IMR-90 (cell line): ENCODE measurements at regions not wholly inside any gene's neighbourhood (a gene's known extent, or its start where the extent isn't known, plus 50 kb on each side); places are given as distances from the start of the nearest gene placed in this dataset.
A peak's percentile ranks its signal among the peaks of the same experiment; 100 is the strongest.

ENCODE experiments used
- ATAC-seq: fragments of 200-7000 bp; cut with Tn5 transposase; 2 replicates; pipeline ENCODE4 v1.9.1; 2020; ENCODE audit warnings: low read depth, mild to moderate bottlenecking, moderate library complexity
- BruUV-seq: library from RNA; stranded (reverse); fragments of 400-500 nt; replicated peaks from 2 replicates; lab custom pipeline; 2021; lab: Mats Ljungman, UMichigan
- CTCF ChIA-PET: fragments of 300-600 bp; formaldehyde crosslinking; extraction: SDS; loops from one replicate; lab custom pipeline; 2021; ENCODE audit warnings: antibody characterized with exemption; lab: Yijun Ruan, JAX
- POLR2A ChIA-PET: fragments of 300-600 bp; sonication (Branson Sonifier 250); formaldehyde crosslinking; loops from one replicate; lab custom pipeline; 2022; ENCODE audit warnings: antibody characterized with exemption; ENCODE audit not compliant: unreplicated experiment; lab: Charles Lee
- DNase-seq: peaks from one replicate; pipeline ENCODE4 v3.0.0; 2013
- H2AFZ ChIP-seq: replicated peaks from 2 replicates; pipeline ENCODE3; 2013; ENCODE audit warnings: low read length, mild to moderate bottlenecking; ENCODE audit not compliant: poor library complexity
- H2AK5ac ChIP-seq: 2 replicates; pipeline ENCODE4 v1.6.1; 2013; ENCODE audit warnings: low read depth, low read length, inconsistent platforms
- H2AK9ac ChIP-seq: replicated peaks from 2 replicates; pipeline ENCODE3; 2013; ENCODE audit warnings: mild to moderate bottlenecking, low read depth, low read length, moderate library complexity; ENCODE audit not compliant: poor library complexity
- H2BK120ac ChIP-seq: 2 replicates; pipeline ENCODE4 v1.6.1; 2013; ENCODE audit warnings: low read depth, low read length, inconsistent platforms
- H2BK15ac ChIP-seq: 3 replicates; pipeline ENCODE4 v1.6.1; 2013; ENCODE audit warnings: low read depth, low read length, inconsistent platforms
- H2BK20ac ChIP-seq: 2 replicates; pipeline ENCODE4 v1.6.1; 2013; ENCODE audit warnings: low read depth, mild to moderate bottlenecking, inconsistent platforms, low read length, moderate library complexity
- H2BK5ac ChIP-seq: 2 replicates; pipeline ENCODE4 v1.6.1; 2013; ENCODE audit warnings: mild to moderate bottlenecking, low read depth, low read length, inconsistent platforms; ENCODE audit not compliant: poor library complexity, severe bottlenecking
- H3K14ac ChIP-seq: replicated peaks from 2 replicates; pipeline ENCODE4 v1.6.1; 2013; ENCODE audit warnings: low read depth, low read length, inconsistent platforms
- H3K18ac ChIP-seq: 2 replicates; pipeline ENCODE4 v1.6.1; 2013; ENCODE audit warnings: low read depth, low read length, control low read depth
- H3K23ac ChIP-seq: 2 replicates; pipeline ENCODE4 v1.6.1; 2013; ENCODE audit warnings: low read depth, low read length, inconsistent platforms
- H3K27ac ChIP-seq: 2 replicates; pipeline ENCODE4 v1.5.1; 2013; ENCODE audit warnings: mild to moderate bottlenecking, control low read depth, low read length; ENCODE audit not compliant: insufficient read depth
- H3K27me3 ChIP-seq: 2 replicates; pipeline ENCODE4 v1.6.1; 2013; ENCODE audit warnings: low read length; ENCODE audit not compliant: control insufficient read depth, insufficient read depth
- H3K36me3 ChIP-seq: 2 replicates; pipeline ENCODE4 v1.6.1; 2013; ENCODE audit warnings: low read length, mixed read lengths; ENCODE audit not compliant: control insufficient read depth, insufficient read depth
- H3K4ac ChIP-seq: 2 replicates; pipeline ENCODE4 v1.6.1; 2013; ENCODE audit warnings: low read depth, low read length, inconsistent platforms
- H3K4me1 ChIP-seq: 2 replicates; pipeline ENCODE4 v1.6.1; 2013; ENCODE audit warnings: low read length, mixed read lengths; ENCODE audit not compliant: control insufficient read depth, insufficient read depth
- H3K4me2 ChIP-seq: 2 replicates; pipeline ENCODE4 v1.6.1; 2013; ENCODE audit warnings: low read depth, mild to moderate bottlenecking, control low read depth, low read length, moderate library complexity
- H3K4me3 ChIP-seq: 2 replicates; pipeline ENCODE4 v1.5.1; 2013; ENCODE audit warnings: low read depth, mild to moderate bottlenecking, control low read depth, low read length, moderate library complexity; ENCODE audit not compliant: insufficient read depth
- H3K56ac ChIP-seq: 2 replicates; pipeline ENCODE4 v1.6.1; 2013; ENCODE audit warnings: low read length, inconsistent platforms; ENCODE audit not compliant: insufficient read depth; ENCODE audit errors: extremely low read depth
- H3K79me1 ChIP-seq, 2 experiments: 2 replicates each; pipeline ENCODE4 v1.6.1; 2013; ENCODE audit warnings: low read length in 2 of 2, inconsistent platforms in 1 of 2, low read depth in 1 of 2
- H3K9ac ChIP-seq: 2 replicates; pipeline ENCODE4 v1.6.1; 2013; ENCODE audit warnings: low read depth, low read length, control low read depth
- H3K9me1 ChIP-seq: 2 replicates; pipeline ENCODE4 v1.6.1; 2013; ENCODE audit warnings: low read length, inconsistent platforms; ENCODE audit not compliant: insufficient read depth
- H3K9me3 ChIP-seq: 2 replicates; pipeline ENCODE4 v1.6.1; 2013; ENCODE audit warnings: low read length; ENCODE audit not compliant: control insufficient read depth, insufficient read depth
- H4K20me1 ChIP-seq: 2 replicates; pipeline ENCODE4 v1.6.1; 2013; ENCODE audit warnings: low read length, inconsistent platforms; ENCODE audit not compliant: insufficient read depth
- H4K5ac ChIP-seq: 2 replicates; pipeline ENCODE4 v1.6.1; 2013; ENCODE audit warnings: mild to moderate bottlenecking, low read depth, low read length, control low read depth
- H4K8ac ChIP-seq, 2 experiments: 2 replicates each; pipeline ENCODE4 v1.6.1; 2013; ENCODE audit warnings: low read depth in 2 of 2, low read length in 2 of 2, control low read depth in 1 of 2, inconsistent platforms in 1 of 2
- H4K91ac ChIP-seq: 2 replicates; pipeline ENCODE4 v1.6.1; 2013; ENCODE audit warnings: low read depth, low read length, inconsistent platforms; ENCODE audit not compliant: insufficient read depth
- BHLHE40 ChIP-seq: fragments of 150-350 bp; IDR thresholded peaks from 2 replicates; pipeline ENCODE4 v1.6.1; 2016; ENCODE audit warnings: mild to moderate bottlenecking, low read depth, low read length
- CHD1 ChIP-seq: IDR thresholded peaks from 2 replicates; pipeline ENCODE4 v1.6.1; 2012; ENCODE audit warnings: low read depth, low read length, improper control_type of control experiment
- CTCF ChIP-seq: conservative IDR thresholded peaks from 2 replicates; pipeline ENCODE4 v1.5.1; 2012; ENCODE audit warnings: mild to moderate bottlenecking, low read depth, low read length, improper control_type of control experiment
- MAFK ChIP-seq: IDR thresholded peaks from 2 replicates; pipeline ENCODE4 v1.6.1; 2012; ENCODE audit warnings: low read depth, low read length, improper control_type of control experiment
- MAZ ChIP-seq: IDR thresholded peaks from 2 replicates; pipeline ENCODE4 v1.6.1; 2012; ENCODE audit warnings: low read depth, mild to moderate bottlenecking, low read length, improper control_type of control experiment, moderate library complexity, borderline replicate concordance
- MXI1 ChIP-seq: IDR thresholded peaks from 2 replicates; pipeline ENCODE4 v1.6.1; 2012; ENCODE audit warnings: low read depth, mild to moderate bottlenecking, low read length, moderate library complexity, borderline replicate concordance
- NFE2L2 ChIP-seq: fragments of 150-350 bp; IDR thresholded peaks from 2 replicates; pipeline ENCODE4 v1.6.1; 2016; ENCODE audit warnings: low read depth, mild to moderate bottlenecking, low read length
- POLR2A ChIP-seq: IDR thresholded peaks from 2 replicates; pipeline ENCODE4 v1.6.1; 2012; ENCODE audit warnings: mild to moderate bottlenecking, low read depth, low read length
- RCOR1 ChIP-seq: IDR thresholded peaks from 2 replicates; pipeline ENCODE4 v1.6.1; 2012; ENCODE audit warnings: mild to moderate bottlenecking, low read length, improper control_type of control experiment; ENCODE audit not compliant: insufficient replicate concordance
- RFX5 ChIP-seq: IDR thresholded peaks from 2 replicates; pipeline ENCODE4 v1.8.0; 2012; ENCODE audit warnings: low read depth, mild to moderate bottlenecking, low read length, moderate library complexity
- SMC3 ChIP-seq: fragments of 150-350 bp; IDR thresholded peaks from 2 replicates; pipeline ENCODE4 v1.6.1; 2016; ENCODE audit warnings: low read depth, mild to moderate bottlenecking, antibody characterized with exemption, low read length, moderate library complexity
- USF2 ChIP-seq: fragments of 150-350 bp; IDR thresholded peaks from 2 replicates; pipeline ENCODE4 v1.6.1; 2017; ENCODE audit warnings: mild to moderate bottlenecking, antibody characterized with exemption, low read length, low read depth
- WGBS, 2 experiments: methylation state at CpG; one replicate each; pipeline versions ENCODE4 v1.1.5 to v1.1.7; 2013; ENCODE audit warnings: missing lambda C conversion rate in 2 of 2; ENCODE audit not compliant: insufficient read length in 1 of 2; ENCODE audit errors: extremely low coverage in 2 of 2; 5-methylcytosine and 5-hydroxymethylcytosine counted together
- dilution Hi-C: fragments of 300-500 bp; cut with HindIII; formaldehyde crosslinking; loops from one replicate; pipeline ENCODE4 v1.14.3; 2018; ENCODE audit warnings: low sequenced_read_pairs; ENCODE audit not compliant: unreplicated experiment
- in situ Hi-C: fragments of 300-500 bp; cut with MboI; formaldehyde crosslinking; loops from 3 replicates; pipeline ENCODE4 v1.14.3; 2019; ENCODE audit warnings: low sequenced_read_pairs, inconsistent platforms, mixed read lengths
- intact Hi-C: fragments of 100-400 bp; cut with micrococcal nuclease; formaldehyde crosslinking; loops from 2 replicates; pipeline ENCODE4 v1.10.0; 2022

- no peak overlapping the region for H4K5ac ChIP-seq
- no peak overlapping the region for H2BK5ac ChIP-seq
- DNase-seq (no peak), ATAC-seq (no peak)
- H2BK20ac ChIP-seq = no peak overlapping the region
- no peak overlapping the region for H3K27ac ChIP-seq
- H3K14ac ChIP-seq = no peak overlapping the region
- no peak overlapping the region for H3K9ac ChIP-seq
- H4K91ac ChIP-seq = no peak overlapping the region
- peak overlapping the region; percentile 1 for H2AFZ ChIP-seq
- H3K36me3 ChIP-seq = no peaks in the 10 kb centered on the region
- no peaks in the 10 kb centered on the region for H3K27me3 ChIP-seq
- no peak overlapping the region for H3K56ac ChIP-seq
- H3K9me3 ChIP-seq = no peaks in the 10 kb centered on the region
- no peak overlapping the region for H4K8ac ChIP-seq
- H3K4me2 ChIP-seq = no peak overlapping the region
- TF ChIP-seq SMC3 = no peak
- no peak for TF ChIP-seq MAFK
- no peak for TF ChIP-seq RCOR1
- TF ChIP-seq CHD1 = no peak
- no peak for TF ChIP-seq BHLHE40
- no peak for TF ChIP-seq NFE2L2
- TF ChIP-seq MXI1 = no peak
- no peak for TF ChIP-seq CTCF
- no peak for TF ChIP-seq POLR2A
- TF ChIP-seq MAZ = no peak
- no peak for TF ChIP-seq USF2
- TF ChIP-seq RFX5 = no peak
- H4K20me1 ChIP-seq = no peaks in the 10 kb centered on the region
- no peak overlapping the region for H3K23ac ChIP-seq
- ChIA-PET POLR2A (no interaction called here), CTCF (no interaction called here)
- H3K4me1 ChIP-seq = no peaks in the 10 kb centered on the region
- H2AK5ac ChIP-seq = no peak overlapping the region
- dilution Hi-C loops (no loop called here), in situ Hi-C loops (no loop called here), intact Hi-C loops (no loop called here)
- H2BK120ac ChIP-seq = no peak overlapping the region
- H3K4me3 ChIP-seq = no peak overlapping the region
- no peak overlapping the region for H2BK15ac ChIP-seq
- H3K4ac ChIP-seq = no peak overlapping the region
- no peaks in the 10 kb centered on the region for H3K9me1 ChIP-seq
- no peak overlapping the region for H2AK9ac ChIP-seq
- no peaks in the 10 kb centered on the region for H3K79me1 ChIP-seq
- no TSS peak for BruUV-seq
- 94% methylated on average over 2 of the region's 6 CpGs; no CpG with 5 or more reads in 1 of the 2 experiments for WGBS, 2 experiments
- no peak overlapping the region for H3K18ac ChIP-seq
These were observed 164.7 kb upstream of the SLIT2 start for GRCh38 chr4:20086799-20087521.
